Gastroesophageal sphincter (tissue), 4 donors: ENCODE measurements at regions not wholly inside any gene's neighbourhood (a gene's known extent, or its start where the extent isn't known, plus 50 kb on each side); places are given as distances from the start of the nearest gene placed in this dataset.

ENCODE experiments used
- ATAC-seq: fragments of 150-250 bp; one replicate; pipeline ENCODE4 v1.9.1; 2016; ENCODE audit warnings: mild to moderate bottlenecking, moderate library complexity
- H3K27ac ChIP-seq, 4 donors: fragments of 200-600 bp; sonication (generic) in 3 of 4; 1 replicate in 3 of 4; 2 replicates in 1 of 4; pipeline ENCODE4 v1.5.1; 2016 to 2019
- H3K27me3 ChIP-seq: fragments of 200-600 bp; sonication (generic); one replicate; pipeline ENCODE4 v1.5.1; 2019
- H3K36me3 ChIP-seq, 2 donors: fragments of 200-600 bp; sonication (generic); one replicate each; pipeline ENCODE4 v1.5.1; 2019; ENCODE audit warnings: control low read depth in 1 of 2
- H3K4me1 ChIP-seq, 3 donors: fragments of 200-600 bp; sonication (generic); 1 replicate in 2 of 3; 2 replicates in 1 of 3; pipeline ENCODE4 v1.5.1; 2016 to 2019; ENCODE audit warnings: control low read depth in 2 of 3
- H3K4me3 ChIP-seq, 2 donors: fragments of 200-600 bp; sonication (generic); one replicate each; pipeline ENCODE4 v1.5.1; 2019; ENCODE audit warnings: mild to moderate bottlenecking in 1 of 2, moderate library complexity in 1 of 2
- H3K9me3 ChIP-seq, 3 donors: fragments of 200-600 bp; sonication (generic); one replicate each; pipeline ENCODE4 v1.5.1; 2017 to 2019; ENCODE audit warnings: control low read depth in 2 of 3
- CTCF ChIP-seq, 4 experiments: fragments of 200-600 bp in 2 of 4; fragments of 450-650 bp in 2 of 4; sonication (generic) in 1 of 4; IDR thresholded peaks; one replicate each; pipeline ENCODE4 v1.5.1; 2017 to 2019; ENCODE audit warnings: antibody characterized with exemption in 4 of 4, mild to moderate bottlenecking in 2 of 4, moderate library complexity in 2 of 4
- EP300 ChIP-seq: sonication (generic); formaldehyde crosslinking; IDR thresholded peaks from one replicate; pipeline ENCODE4 v1.6.1; 2017; ENCODE audit warnings: antibody characterized with exemption, mild to moderate bottlenecking
- POLR2A ChIP-seq, 2 donors: fragments of 450-650 bp; IDR thresholded peaks; one replicate each; pipeline ENCODE4 v1.6.1; 2017; ENCODE audit warnings: antibody characterized with exemption in 2 of 2, mild to moderate bottlenecking in 2 of 2, moderate library complexity in 1 of 2
- POLR2AphosphoS5 ChIP-seq: sonication (generic); formaldehyde crosslinking; IDR thresholded peaks from one replicate; pipeline ENCODE4 v1.6.1; 2017; ENCODE audit warnings: antibody characterized with exemption
- WGBS, 2 donors: methylation state at CpG; one replicate each; pipeline ENCODE4 v1.1.5; 2018; ENCODE audit warnings: low coverage in 1 of 2; 5-methylcytosine and 5-hydroxymethylcytosine counted together

GRCh38 chr9:82571540-82571939, 491.4 kb downstream of the RASEF start:
- Histone ChIP-seq H3K9me3 (peaks cover 0 to 18% (median 0%) of the 10 kb centered on the region in 3 donors), H3K4me1 (no peaks in the 10 kb centered on the region), H3K4me3 (no peak overlapping the region), H3K27ac (no peak overlapping the region), H3K36me3 (no peaks in the 10 kb centered on the region), H3K27me3 (no peaks in the 10 kb centered on the region)
- no peak for TF ChIP-seq EP300
- ATAC-seq, result no peak

- no peak overlapping the region for H3K27ac ChIP-seq
- TF ChIP-seq CTCF (IDR thresholded peaks at IDR 0.05) (no peak), POLR2AphosphoS5 (no peak), EP300 (no peak), POLR2A (IDR thresholded peaks at IDR 0.05) (no peak)
- no peaks in the 10 kb centered on the region for H3K27me3 ChIP-seq
- H3K36me3 ChIP-seq, result no peaks in the 10 kb centered on the region
- no peaks in the 10 kb centered on the region for H3K4me1 ChIP-seq
- H3K4me3 ChIP-seq, result no peak overlapping the region
- H3K9me3 ChIP-seq, result peaks cover 0 to 18% (median 0%) of the 10 kb centered on the region in 3 donors
- 60 to 100% methylated on average over 1 to 2 of the region's 2 CpGs for WGBS, 2 donors
- ATAC-seq, result no peak
Observed at GRCh38 chr9:82572146-82572545, 490.8 kb downstream of the RASEF start.

- no peak for ATAC-seq
- peaks cover 0 to 27% (median 0%) of the 10 kb centered on the region in 3 donors for H3K9me3 ChIP-seq
- H3K4me3 ChIP-seq, result no peak overlapping the region
- TF ChIP-seq POLR2AphosphoS5 (no peak), EP300 (no peak), POLR2A (IDR thresholded peaks at IDR 0.05) (no peak), CTCF (IDR thresholded peaks at IDR 0.05) (no peak)
- H3K36me3 ChIP-seq, result no peaks in the 10 kb centered on the region
- no peaks in the 10 kb centered on the region for H3K27me3 ChIP-seq
- no peaks in the 10 kb centered on the region for H3K4me1 ChIP-seq
- H3K27ac ChIP-seq, result no peak overlapping the region
Observed at GRCh38 chr9:82574911-82575310, 488.0 kb downstream of the RASEF start.

- Histone ChIP-seq H3K27ac (no peak overlapping the region), H3K27me3 (no peaks in the 10 kb centered on the region), H3K9me3 (peaks cover 0 to 8% (median 0%) of the 10 kb centered on the region in 3 donors), H3K36me3 (no peaks in the 10 kb centered on the region), H3K4me3 (no peak overlapping the region), H3K4me1 (no peaks in the 10 kb centered on the region)
- ATAC-seq, result no peak
- no peak for TF ChIP-seq EP300
- TF ChIP-seq POLR2AphosphoS5, result no peak
- no peak for TF ChIP-seq CTCF (IDR thresholded peaks at IDR 0.05)
- TF ChIP-seq POLR2A (IDR thresholded peaks at IDR 0.05), result no peak
- 80 to 89% methylated on average over 2 of the region's 2 CpGs for WGBS, 2 donors
Observed at GRCh38 chr9:82580921-82581320, 482.0 kb downstream of the RASEF start.

GRCh38 chr9:82581516-82581915, 481.4 kb downstream of the RASEF start:
- WGBS, 2 donors, result 80 to 100% methylated on average over 1 of the region's 1 CpG
- Histone ChIP-seq H3K27ac (no peak overlapping the region), H3K36me3 (no peaks in the 10 kb centered on the region), H3K4me1 (no peaks in the 10 kb centered on the region), H3K27me3 (no peaks in the 10 kb centered on the region), H3K4me3 (no peak overlapping the region), H3K9me3 (peaks cover 0 to 8% (median 0%) of the 10 kb centered on the region in 3 donors)
- no peak for ATAC-seq
- TF ChIP-seq EP300 (no peak), POLR2AphosphoS5 (no peak)

- Histone ChIP-seq H3K27me3 (no peaks in the 10 kb centered on the region), H3K27ac (no peak overlapping the region), H3K4me1 (no peaks in the 10 kb centered on the region), H3K9me3 (peaks cover 0 to 8% (median 0%) of the 10 kb centered on the region in 3 donors), H3K36me3 (no peaks in the 10 kb centered on the region), H3K4me3 (no peak overlapping the region)
- WGBS, 2 donors, result 91 to 94% methylated on average over 5 of the region's 5 CpGs
- no peak for TF ChIP-seq EP300
- TF ChIP-seq POLR2A (IDR thresholded peaks at IDR 0.05), result no peak
- TF ChIP-seq POLR2AphosphoS5, result no peak
- TF ChIP-seq CTCF (IDR thresholded peaks at IDR 0.05), result no peak
- no peak for ATAC-seq
Observed at GRCh38 chr9:82581935-82582334, 481.0 kb downstream of the RASEF start.
